A549 (cell line): ENCODE measurements at regions not wholly inside any gene's neighbourhood (a gene's known extent, or its start where the extent isn't known, plus 50 kb on each side); places are given as distances from the start of the nearest gene placed in this dataset.

Experiments
- EHMT2 ChIP-seq: fragments of 200-600 bp; sonication (generic); IDR thresholded peaks from 2 replicates; pipeline ENCODE4 v1.6.1; 2016; ENCODE audit warnings: antibody characterized with exemption, low read depth, mild to moderate bottlenecking, moderate library complexity
- RAD21 ChIP-seq, 2 experiments: fragments of >200 bp in 1 of 2; sonication (Bioruptor Twin) in 1 of 2; formaldehyde crosslinking in 1 of 2; IDR thresholded peaks in 1 of 2; conservative IDR thresholded peaks in 1 of 2; 2 replicates in 1 of 2; 3 replicates in 1 of 2; pipeline ENCODE4 v1.6.1; 2012 to 2018; ENCODE audit warnings: inconsistent platforms in 1 of 2
- RNF2 ChIP-seq: fragments of 200-600 bp; sonication (generic); IDR thresholded peaks from 2 replicates; pipeline ENCODE4 v1.6.1; 2016; ENCODE audit warnings: low read depth, mild to moderate bottlenecking, antibody characterized with exemption, moderate library complexity, borderline replicate concordance
- TF ChIP-seq, protein P1 (sequence below): fragments of 200-600 bp; sonication (generic); IDR thresholded peaks from 2 replicates; pipeline ENCODE4 v1.6.1; 2016; ENCODE audit warnings: antibody characterized with exemption, mild to moderate bottlenecking, moderate library complexity
- TF ChIP-seq, protein P2 (sequence below): IDR thresholded peaks from 2 replicates; pipeline ENCODE4 v1.6.1; 2012

DNA sequence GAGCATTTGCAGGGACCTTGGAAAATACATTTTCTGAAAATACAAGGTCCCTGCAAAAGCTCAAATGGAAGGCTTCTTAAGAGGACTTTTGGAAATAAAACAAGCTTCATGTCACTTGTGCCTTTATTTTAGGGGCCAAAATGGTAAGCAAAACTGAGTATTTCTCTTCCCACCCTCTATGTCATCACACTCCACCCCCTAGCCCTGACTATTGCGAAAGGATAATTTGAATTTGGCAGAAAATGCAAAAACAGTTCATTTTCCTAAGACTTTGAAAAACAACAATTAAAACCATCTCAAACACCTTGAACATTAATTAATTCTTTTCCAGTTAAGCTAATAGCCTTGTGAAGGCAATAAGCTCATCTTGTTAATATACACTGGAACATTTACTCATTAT is 201.7 kb downstream of the TM2D1 start:
- TF ChIP-seq RNF2 = no peak
- TF ChIP-seq, protein P1, sequence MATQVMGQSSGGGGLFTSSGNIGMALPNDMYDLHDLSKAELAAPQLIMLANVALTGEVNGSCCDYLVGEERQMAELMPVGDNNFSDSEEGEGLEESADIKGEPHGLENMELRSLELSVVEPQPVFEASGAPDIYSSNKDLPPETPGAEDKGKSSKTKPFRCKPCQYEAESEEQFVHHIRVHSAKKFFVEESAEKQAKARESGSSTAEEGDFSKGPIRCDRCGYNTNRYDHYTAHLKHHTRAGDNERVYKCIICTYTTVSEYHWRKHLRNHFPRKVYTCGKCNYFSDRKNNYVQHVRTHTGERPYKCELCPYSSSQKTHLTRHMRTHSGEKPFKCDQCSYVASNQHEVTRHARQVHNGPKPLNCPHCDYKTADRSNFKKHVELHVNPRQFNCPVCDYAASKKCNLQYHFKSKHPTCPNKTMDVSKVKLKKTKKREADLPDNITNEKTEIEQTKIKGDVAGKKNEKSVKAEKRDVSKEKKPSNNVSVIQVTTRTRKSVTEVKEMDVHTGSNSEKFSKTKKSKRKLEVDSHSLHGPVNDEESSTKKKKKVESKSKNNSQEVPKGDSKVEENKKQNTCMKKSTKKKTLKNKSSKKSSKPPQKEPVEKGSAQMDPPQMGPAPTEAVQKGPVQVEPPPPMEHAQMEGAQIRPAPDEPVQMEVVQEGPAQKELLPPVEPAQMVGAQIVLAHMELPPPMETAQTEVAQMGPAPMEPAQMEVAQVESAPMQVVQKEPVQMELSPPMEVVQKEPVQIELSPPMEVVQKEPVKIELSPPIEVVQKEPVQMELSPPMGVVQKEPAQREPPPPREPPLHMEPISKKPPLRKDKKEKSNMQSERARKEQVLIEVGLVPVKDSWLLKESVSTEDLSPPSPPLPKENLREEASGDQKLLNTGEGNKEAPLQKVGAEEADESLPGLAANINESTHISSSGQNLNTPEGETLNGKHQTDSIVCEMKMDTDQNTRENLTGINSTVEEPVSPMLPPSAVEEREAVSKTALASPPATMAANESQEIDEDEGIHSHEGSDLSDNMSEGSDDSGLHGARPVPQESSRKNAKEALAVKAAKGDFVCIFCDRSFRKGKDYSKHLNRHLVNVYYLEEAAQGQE = no peak
- TF ChIP-seq, protein P2, sequence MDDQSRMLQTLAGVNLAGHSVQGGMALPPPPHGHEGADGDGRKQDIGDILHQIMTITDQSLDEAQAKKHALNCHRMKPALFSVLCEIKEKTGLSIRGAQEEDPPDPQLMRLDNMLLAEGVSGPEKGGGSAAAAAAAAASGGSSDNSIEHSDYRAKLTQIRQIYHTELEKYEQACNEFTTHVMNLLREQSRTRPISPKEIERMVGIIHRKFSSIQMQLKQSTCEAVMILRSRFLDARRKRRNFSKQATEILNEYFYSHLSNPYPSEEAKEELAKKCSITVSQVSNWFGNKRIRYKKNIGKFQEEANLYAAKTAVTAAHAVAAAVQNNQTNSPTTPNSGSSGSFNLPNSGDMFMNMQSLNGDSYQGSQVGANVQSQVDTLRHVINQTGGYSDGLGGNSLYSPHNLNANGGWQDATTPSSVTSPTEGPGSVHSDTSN = no peak
- TF ChIP-seq RAD21 (conservative IDR thresholded peaks at IDR 0.05 in 1 of 2, IDR thresholded peaks at IDR 0.05 in 1 of 2) = no peak
- TF ChIP-seq EHMT2 = no peak
